ENCODE measurements at regions not wholly inside any gene's neighbourhood (a gene's known extent, or its start where the extent isn't known, plus 50 kb on each side); places are given as distances from the start of the nearest gene placed in this dataset.
"Not testable (repeated sequence)": the region's sequence is repeated elsewhere in the genome, so short reads cannot be mapped to it uniquely, and the experiment has no call there.

DNA sequence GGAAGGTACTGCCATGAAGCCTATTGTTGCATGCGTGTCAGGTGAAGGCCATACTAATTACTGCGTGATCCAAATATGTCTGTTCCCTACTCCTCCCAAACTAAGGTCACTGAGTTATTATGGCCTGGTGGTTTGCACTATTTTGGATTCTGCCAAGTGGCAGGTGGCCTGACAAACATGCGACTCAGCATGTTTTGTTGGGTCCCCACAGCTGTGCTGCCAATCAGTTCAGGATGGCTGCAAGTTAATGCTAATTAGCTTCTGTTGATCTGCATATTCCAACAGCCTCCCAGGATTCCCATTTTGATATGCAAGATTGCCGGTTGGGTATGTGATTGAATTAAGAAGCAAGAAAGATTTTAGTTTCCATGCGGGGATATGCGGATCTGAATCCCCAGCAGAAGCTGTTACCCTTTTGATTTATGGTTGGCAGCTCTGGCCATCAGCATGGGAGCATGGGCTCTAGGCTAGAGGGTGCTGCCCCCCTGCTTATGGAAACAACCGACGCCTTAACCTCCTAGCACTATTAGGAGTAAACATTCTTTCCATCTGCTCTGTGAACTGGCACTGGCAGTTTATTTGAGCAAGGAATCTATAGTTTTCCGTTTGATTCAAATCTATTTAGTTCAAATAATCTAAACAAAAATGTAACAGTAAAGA lies 429.8 kb upstream of the C1orf87 start:
- DNase-seq, result no peak

DNA sequence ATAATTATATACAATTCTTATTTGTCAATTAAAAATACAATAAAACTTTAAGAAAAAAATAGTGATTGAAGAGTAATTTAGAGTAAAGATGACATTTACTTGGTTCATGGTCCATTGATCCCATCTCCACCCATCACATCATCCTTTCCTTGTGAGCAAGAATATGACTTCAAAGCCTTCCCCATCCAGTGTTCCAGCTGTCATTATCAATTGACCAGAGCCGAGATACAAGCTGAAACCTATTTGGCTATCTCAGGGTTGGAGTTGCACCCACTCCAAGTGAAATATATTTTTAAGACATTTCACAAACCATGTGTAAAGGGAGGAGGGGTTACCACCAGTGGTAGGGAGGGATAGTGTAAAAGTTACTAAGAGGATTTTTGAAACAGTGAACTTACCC lies 428.9 kb upstream of the C1orf87 start:
- no peak for DNase-seq

DNA sequence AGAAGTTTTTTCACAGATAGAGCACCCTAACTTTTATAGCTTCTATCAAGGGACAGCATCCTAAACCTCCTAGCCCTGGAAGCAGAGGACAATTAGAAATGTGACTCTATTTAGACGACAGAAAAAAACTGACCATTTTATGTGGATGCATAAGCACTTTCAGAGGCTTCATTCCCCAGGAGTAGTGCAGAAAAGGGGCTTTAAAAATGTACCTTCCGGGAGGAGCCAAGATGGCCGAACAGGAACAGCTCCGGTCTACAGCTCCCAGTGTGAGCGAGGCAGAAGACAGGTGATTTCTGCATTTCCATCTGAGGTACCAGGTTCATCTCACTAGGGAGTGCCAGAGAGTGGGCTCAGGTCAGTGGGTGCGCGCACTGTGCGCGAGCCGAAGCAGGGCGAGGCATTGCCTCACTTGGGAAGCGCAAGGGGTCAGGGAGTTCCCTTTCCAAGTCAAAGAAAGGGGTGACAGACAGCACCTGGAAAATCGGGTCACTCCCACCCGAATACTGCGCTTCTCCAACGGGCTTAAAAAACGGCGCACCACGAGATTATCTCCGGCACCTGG lies 416.4 kb upstream of the C1orf87 start:
- DNase-seq, result not testable (repeated sequence)

DNA sequence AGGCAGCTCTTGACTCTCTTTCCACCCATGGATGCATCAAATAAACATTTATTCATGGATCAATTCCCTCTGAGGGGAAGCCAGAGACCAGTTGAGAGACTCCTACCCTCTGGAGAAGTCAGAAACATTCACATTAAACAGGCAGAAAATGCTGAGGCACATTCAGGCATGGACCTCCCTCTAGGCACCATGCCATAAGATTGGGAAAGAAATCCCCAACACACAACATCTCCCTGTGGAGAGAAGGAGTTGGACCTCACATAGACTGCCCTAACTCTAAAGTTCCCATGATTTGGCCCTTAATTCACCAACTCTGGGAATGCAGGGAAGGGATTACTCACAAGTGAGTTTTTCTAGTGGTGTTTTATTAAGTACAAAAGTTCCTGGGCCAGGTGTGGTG lies 415.3 kb upstream of the C1orf87 start:
- no peak for DNase-seq

DNA sequence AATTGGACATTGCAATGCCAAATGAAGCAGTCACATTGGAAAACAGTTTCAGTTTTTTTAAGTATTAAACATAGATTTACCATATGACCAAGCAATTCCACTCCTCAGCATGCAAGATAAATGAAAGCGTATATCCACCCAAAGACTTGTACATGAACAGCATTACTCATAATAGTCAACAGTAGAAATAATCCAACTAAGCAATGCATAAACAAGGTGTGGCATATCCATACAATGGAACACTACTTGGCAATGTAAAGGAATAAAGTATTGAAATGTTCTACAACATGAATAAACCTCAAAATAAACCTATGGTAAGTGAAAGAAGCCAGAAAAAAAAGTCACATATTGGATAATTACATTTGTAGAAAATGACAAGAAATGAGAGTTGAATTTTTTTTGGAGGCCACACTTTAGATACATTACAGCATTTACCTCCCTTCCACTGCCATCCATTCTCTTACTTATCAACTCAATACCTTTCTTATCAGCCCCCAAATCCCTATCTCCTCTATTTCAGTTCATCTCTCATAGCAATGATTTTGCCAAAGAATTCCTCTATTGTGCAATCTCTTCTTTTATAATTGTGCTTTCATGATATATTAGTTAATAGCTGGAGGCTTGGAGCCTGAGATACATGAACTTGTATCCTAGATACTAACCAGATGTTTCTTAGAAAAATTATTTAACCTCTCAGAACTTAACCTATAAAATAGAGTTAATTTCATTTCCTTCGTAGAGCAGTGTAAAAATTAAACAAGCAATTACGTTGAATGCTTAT lies 414.2 kb upstream of the C1orf87 start:
- DNase-seq, result no peak

DNA sequence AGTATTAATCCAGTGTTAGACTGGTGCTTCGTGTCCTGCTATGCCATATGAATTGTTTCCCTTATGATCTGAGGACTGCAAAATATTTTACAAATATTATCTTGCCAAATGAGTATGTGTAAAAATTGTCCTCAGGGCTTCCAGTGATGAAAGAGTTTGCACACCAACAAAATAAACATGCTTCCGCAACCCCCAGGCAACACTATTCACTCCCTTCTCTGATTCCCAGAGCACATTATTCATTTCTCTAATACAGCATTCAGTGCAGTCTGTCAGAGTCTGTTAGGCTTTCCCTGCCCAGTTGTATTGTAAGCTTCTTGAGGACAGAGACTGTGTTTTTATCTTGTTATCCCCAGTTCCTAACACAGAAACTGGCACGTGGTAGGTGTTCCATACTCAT lies 409.9 kb upstream of the C1orf87 start:
- DNase-seq, result no peak

DNA sequence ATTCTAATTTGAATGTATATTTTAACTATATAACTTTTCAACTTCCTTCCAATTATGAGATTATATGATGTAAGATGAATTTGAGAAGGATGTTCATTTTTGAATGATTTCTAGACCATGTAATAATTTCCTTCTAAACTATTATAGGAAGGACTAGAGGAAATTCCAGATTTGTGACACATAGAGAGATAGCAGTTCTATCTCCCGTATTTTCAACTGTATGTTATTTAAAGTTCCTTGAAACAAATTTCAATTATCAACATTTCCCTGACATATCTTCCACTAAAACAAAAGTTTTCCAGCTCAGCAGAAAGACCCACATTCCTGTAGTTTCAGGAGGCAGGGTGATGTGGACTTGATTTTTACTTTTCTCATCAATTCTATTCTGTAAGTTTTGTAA lies 396.7 kb upstream of the C1orf87 start:
- DNase-seq, result no peak

DNA sequence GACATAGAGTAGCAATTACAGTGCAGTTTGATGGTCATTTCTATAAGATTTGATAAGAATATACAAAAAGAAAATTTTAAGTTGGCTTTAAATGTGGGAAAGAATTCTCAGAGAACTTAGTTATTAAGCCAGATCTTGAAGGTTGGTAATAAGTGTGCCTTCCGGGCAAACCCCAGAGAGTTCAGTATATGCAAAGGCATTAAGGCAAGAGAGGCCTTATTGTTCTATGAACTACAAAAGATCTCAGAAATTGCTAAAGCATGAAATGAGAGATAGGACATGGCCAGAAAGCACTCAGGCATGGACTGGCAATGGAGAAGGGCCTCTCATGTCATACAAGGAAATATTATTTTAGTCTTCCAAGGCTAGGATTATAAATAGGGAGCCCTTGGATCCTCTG lies 390.2 kb upstream of the C1orf87 start:
- no peak for DNase-seq

DNA sequence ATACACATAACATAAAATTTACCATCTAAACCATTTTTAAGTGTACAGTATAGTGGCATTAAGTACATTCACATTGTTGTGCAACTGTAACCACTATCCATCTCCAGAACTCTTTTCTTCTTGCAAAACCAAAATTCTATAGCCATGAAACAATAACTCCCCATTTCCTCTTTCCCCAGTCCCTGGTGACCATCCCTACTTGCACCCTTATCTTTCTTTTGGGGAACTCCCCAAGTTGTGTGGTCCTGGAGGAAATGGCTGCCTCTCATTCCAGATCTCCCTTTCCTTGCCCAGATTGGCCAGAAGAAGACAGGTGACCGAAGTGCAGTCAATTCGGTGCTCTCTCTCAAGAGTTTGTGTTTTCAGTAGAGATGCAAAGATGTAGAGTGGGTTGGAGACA lies 389.6 kb upstream of the C1orf87 start:
- DNase-seq, result no peak

DNA sequence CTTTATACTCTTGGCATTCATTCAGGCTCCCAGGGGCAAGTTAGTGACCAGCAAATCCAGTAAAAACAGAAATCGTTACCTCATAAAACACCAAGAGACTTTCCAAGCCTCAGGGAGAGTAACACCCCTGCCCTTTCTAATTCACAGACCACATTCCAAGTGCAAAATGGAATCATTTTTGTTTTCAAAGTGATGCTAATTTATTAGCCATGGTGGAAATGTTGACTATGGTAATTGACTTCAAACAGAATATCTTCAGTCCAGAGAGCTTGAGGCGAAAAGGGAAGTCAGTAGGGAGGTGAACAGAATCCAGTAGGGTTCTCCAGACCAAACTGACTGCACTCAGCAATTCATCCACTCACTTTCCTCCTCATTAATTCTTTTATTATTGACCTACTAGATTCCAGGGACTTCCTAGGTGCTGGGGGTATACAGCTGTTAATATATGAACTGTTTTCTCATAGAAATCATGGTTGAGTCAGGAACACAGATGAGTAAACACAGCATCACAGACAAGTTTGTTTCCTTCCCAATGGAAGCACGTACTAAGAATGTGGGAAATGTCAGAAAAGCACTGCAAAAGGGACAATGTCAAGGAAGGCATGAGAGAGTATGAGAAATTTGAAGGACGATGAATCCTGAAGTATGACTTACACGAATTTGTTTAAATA lies 388.5 kb upstream of the C1orf87 start:
- no peak for DNase-seq

DNA sequence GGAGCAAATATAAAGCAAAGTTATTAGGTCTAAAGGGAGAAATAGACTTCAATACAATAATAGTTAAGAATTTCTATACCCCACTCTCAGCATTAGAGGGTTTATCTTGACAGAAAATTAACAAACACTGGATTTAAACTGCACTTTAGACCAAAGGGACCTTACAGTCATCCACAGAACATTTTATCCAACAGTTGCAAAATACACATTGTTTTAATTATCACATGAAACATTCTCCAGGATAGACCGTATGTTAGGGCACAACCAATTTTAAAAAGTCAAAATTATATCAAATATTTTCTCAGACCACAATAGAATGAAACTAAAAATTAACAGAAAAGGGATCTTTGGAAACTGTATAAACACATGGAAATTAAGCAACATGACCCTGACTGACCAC lies 384.5 kb upstream of the C1orf87 start:
- no peak for DNase-seq

DNA sequence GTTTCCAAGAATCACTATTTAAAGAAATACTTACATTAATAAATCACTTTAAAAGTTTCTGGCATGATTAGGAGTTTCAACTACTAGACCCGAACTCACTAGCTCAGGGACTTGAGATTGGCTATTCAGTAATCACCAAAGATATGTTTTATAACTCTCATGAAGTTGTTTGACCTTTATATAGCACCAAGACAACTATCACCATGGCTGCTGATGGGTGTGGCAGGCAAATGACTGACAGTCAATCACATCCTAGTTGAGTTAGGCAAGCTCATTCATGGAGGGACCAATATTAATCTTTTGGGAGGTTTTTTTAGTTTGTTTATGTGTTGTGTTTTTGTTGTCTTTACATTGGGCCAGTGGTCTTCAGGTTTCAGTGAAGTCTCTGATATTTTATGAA lies 376.3 kb upstream of the C1orf87 start:
- no peak for DNase-seq

DNA sequence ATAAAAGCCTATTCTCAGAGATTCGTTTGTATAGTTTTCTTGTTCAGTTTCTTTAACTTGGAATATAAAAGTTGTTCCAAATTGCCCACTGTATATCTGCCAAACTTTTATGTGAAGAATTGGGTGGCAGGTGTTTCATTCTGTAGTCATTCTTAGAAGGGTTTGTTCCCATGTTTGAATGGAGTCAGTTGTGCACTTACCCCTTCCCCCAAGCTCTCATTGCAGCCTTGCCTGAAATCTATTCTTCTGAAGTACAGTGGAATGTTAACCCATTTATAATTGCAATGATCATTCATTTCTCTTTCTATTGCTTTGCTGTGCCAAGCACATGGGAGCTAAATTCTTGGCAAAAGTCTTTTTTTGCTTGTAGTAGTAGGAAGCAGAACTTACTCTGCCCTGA lies 375.3 kb upstream of the C1orf87 start:
- no peak for DNase-seq

DNA sequence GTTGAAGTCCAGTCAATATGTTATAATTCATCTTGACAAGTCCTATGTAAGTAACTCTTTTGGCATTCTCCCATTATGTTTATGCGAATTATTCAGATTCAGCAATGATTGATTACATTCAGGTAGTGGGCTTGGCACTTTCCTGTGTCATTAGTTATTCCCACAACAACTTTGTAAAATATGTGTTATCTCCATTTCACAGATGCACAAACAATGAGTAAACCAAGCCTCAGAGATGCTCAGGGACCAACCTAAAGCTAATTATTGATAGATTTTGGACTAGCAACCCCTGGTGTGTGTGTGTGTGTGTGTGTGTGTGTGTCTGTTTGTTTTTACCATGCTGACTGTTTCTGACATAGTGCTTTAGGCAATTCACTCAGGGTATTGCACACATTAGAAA lies 371.1 kb upstream of the C1orf87 start:
- DNase-seq, result no peak

DNA sequence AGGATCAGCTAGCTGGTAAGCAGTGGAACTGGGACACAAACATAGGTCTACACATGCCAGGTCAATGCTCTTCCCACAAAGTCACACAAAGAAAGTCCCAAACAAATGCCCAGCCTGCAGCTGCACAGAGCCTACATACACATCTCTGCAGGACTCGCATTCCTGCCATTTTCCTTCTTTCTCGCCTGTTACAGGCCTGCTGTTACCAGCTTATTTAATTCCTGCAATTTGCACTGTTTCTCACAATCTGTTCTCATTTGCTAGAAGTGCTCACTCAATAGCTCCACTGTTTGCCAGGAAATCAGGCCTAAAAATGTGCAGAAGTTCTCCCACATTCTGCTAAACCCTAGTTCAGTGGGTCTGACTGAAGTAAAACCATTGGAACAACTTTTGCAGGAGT lies 362.6 kb upstream of the C1orf87 start:
- DNase-seq, result no peak

DNA sequence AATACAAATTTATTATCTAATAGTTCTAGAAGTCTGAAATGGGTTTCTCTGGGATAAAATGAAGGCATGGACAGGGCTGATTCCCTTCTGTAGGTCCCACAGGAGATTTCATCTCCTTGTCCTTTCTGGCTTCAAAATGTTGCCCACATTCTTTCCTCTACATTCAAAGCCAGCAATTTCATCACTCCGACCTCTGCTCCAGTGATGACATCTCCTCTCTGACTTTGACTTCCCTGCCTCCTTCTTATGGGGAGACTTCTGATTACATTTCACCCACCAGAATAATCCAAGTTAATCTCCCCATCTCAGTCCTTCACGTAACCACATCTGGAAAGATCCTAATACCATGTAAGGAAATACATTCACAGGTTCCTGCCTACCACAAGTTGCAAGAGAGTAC lies 358.0 kb upstream of the C1orf87 start:
- no peak for DNase-seq

DNA sequence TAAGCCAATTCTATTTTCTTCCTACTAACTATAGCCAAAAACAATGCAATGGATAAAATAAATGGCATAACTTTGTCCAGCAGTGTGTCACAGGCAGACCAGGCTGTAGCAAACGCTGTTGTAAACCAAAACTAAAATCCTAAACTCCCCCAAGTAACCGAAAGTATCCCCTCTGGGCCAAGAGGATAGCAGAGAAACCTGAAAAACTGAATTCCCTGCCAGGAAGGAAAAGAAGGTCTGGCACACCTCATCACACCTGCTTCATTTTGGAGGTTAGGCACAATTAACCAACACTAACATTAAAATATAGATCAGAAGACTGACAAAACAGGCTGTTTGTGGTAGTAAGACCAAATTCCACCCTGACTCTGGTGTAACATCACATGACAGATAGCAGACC lies 356.8 kb upstream of the C1orf87 start:
- DNase-seq, result no peak

DNA sequence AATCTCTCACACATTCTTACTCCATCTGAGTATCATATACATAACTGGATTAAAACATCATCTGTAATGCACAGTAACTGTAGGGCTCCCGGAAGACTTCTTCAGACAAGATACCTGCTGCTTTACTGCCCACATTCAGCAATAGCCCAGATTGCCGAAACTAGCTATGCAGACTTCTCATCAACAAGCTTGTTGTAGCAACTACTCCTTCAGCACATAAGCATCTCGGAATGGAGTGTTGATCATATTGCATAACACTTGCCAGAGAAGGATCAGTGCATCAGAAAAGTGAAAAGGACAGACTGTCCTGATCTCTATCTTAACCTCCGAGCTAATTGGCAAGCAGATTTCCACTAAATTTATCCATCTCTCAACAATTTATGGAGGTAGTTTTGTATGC lies 354.6 kb upstream of the C1orf87 start:
- no peak for DNase-seq

DNA sequence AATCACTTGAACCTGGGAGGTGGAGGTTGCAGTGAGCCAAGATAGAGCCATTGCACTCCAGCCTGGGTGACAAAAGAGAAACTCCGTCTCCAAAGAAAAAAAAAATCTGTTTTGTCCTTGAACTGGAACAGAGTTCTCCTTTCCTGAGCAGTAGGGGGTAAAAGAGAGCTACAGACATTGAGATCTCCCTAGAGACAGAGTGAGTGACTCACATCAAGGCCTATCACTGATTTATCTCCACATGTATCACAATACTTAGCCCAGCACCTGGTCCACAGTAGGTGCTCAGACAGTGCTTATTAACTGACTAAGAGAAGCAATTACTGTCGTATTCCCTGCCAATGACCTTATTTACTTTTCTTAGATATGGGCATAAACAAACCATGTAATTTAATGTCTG lies 354.1 kb upstream of the C1orf87 start:
- DNase-seq, result no peak

DNA sequence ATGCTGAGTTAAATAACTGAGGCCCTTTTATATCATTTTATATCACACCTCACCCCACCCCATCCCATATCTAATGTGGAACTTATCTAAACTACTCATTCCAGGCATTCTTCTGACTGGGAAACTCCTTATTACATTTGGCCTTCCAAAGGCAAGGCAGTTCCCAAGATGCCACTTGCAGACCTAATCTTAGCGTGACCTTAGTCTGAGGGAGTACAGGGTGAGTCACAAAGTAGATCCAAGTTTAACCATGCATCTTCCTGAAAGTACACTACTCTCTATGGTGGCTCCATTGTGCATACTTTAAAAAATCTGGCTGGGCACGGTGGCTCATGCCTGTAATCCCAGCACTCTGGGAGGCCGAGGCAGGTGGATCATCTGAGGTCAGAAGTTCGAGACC lies 353.6 kb upstream of the C1orf87 start:
- no peak for DNase-seq

DNA sequence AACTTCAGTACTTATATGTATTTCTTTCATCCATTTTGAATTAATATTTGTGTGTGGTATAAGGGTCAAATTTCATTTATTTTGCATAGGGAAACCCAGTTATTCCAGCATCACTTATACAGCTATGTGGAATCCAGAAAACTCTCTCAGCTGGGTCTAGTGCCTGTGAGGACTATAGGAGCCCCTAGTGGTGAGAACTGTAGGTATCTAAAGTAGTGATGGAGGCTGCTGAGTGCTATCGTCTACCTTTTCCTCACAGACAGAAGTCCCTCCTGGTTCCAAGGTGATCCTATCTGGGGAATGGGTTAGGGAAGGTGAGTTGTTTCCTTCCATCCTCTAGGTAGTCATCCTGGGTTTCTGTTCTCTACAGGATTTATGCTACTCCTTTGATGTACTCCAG lies 352.0 kb upstream of the C1orf87 start:
- DNase-seq, result no peak

DNA sequence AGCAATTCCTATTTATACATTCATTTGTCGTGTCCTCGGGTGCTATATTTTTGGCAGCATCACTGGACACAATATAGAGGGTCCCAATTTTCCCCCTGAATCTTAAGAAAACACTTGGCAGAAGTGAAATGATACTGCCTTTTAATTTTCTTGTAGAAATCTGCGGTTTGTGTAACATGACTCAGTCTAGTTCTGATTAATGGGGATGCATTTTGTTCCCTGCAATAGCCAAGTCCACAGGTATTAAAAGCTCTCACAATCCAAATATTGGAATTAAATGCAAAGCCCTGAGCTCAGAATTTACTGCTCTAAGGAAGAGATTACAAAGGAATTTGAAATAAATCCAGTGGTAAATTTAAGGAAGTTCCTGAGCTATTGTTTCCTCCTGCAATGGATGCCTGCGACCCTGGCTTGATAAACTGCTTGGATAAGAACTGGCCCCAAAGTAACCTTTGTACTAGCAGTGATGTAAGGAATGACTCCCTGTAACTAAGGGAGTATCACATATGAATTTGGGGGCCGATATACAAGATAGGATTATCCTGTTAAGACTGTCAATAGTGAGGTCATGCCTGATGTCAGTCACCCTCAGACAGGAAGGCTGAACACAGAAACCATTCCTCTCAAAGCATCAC lies 349.7 kb upstream of the C1orf87 start:
- no peak for DNase-seq

DNA sequence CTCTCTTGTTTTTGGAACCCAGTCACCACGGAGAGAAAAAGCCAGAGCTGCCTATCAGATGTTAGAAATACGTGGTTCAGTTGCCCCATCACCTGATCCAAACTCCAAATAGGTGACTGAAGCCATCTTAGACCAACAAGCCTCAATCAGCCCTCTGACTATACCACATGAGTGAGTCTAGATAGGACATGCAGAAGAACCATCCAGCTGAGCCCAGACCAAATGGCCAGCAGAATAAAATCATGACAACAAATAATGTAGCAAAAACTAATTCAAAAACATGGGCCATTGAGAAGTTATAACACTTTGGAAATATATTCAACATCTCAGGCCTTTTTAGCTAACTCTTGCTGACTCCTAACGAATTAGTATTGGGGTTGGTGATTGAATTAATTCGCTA lies 348.4 kb upstream of the C1orf87 start:
- no peak for DNase-seq

DNA sequence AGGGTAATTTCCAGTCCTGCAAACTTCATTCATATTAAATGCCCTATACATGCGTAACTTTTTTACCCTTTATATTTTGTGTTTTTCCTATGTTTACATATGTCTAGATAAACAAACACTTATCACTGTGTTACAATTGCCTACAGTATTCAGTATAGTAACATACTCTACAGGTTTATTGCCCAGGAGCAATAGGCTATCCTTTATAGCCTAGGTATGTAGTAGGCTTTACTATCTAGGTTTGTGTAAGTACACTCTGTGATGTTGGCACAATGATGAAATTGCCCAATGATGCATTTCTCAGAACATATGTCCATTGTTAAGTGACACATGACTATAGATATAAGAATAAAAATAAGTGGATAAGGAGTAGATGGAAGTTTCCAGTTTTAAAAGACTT lies 345.5 kb upstream of the C1orf87 start:
- DNase-seq, result no peak

Data from CD4-positive, alpha-beta T cell treated with Interleukin-1 beta for 1 hour (primary cell).